Body of pancreas (tissue), 4 donors: ENCODE measurements at regions not wholly inside any gene's neighbourhood (a gene's known extent, or its start where the extent isn't known, plus 50 kb on each side); places are given as distances from the start of the nearest gene placed in this dataset.

Experiments used
- ATAC-seq: fragments of 150-250 bp; one replicate; pipeline ENCODE4 v1.9.1; 2016
- DNase-seq, 4 donors: peaks; one replicate each; pipeline ENCODE4 v3.0.0-alpha.2; 2019
- H3K27ac ChIP-seq, 4 donors: fragments of 200-600 bp; sonication (generic); 1 replicate in 3 of 4; 2 replicates in 1 of 4; pipeline versions ENCODE4 v1.5.1 to v1.6.1; 2016 to 2019; ENCODE audit warnings: mild to moderate bottlenecking in 1 of 4, mixed read lengths in 1 of 4, moderate library complexity in 1 of 4
- H3K27me3 ChIP-seq, 2 donors: fragments of 200-600 bp; sonication (generic); one replicate each; pipeline ENCODE4 v1.6.0; 2016; ENCODE audit warnings: mild to moderate bottlenecking in 1 of 2
- H3K36me3 ChIP-seq, 2 donors: fragments of 200-600 bp; sonication (generic); replicated peaks in 1 of 2; 2 replicates each; pipeline ENCODE4 v1.5.1; 2016; ENCODE audit warnings: low read depth in 2 of 2; ENCODE audit not compliant: insufficient read depth in 1 of 2
- H3K4me1 ChIP-seq: fragments of 200-600 bp; sonication (generic); one replicate; pipeline ENCODE4 v1.6.0; 2016
- H3K4me3 ChIP-seq, 2 donors: fragments of 200-600 bp; sonication (generic); 1 replicate in 1 of 2; 2 replicates in 1 of 2; pipeline ENCODE4 v1.5.1; 2016 to 2019
- H3K9me3 ChIP-seq, 3 donors: fragments of 200-600 bp; sonication (generic); 1 replicate in 2 of 3; 2 replicates in 1 of 3; pipeline ENCODE4 v1.5.1; 2016
- POLR2A ChIP-seq, 3 donors: fragments of 450-650 bp; IDR thresholded peaks; one replicate each; pipeline ENCODE4 v1.6.1; 2016; ENCODE audit warnings: antibody characterized with exemption in 3 of 3, mild to moderate bottlenecking in 2 of 3
- WGBS, 2 donors: methylation state at CpG; one replicate each; pipeline ENCODE4 v1.1.5; 2017; 5-methylcytosine and 5-hydroxymethylcytosine counted together
- intact Hi-C: fragments of 100-400 bp; cut with DNase I; formaldehyde crosslinking; loops from one replicate; pipeline ENCODE4 v1.15.1; 2023
- TF ChIP-seq, protein P1 (sequence below), 7 experiments: fragments of 450-650 bp in 4 of 7; fragments of 200-600 bp in 3 of 7; sonication (generic) in 3 of 7; IDR thresholded peaks; one replicate each; pipeline ENCODE4 v1.5.1; 2016 to 2019; ENCODE audit warnings: antibody characterized with exemption in 7 of 7

DNA sequence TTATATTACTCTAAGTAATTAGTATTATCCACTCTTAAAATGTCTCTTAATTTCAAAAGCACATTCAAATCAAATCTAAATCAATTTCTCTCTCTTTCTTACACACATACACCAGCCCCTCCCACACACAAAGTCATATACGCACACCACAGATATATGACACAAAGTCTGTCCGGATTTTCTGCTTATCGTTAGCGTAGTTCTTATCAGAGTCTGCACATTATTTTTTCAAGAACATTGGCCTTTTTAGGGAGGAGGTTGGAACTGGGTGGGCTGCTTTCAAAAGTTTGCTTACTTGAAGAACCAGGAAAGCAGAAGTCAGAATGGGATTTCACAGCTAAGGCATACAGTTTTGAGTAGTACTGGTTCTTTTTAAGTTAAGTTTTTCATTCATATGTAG is 387.6 kb upstream of the CHRM2 start:
- Histone ChIP-seq H3K27ac (no peak overlapping the region), H3K36me3 (no peaks in the 10 kb centered on the region), H3K4me1 (no peaks in the 10 kb centered on the region), H3K27me3 (no peaks in the 10 kb centered on the region), H3K4me3 (no peak overlapping the region), H3K9me3 (no peaks in the 10 kb centered on the region)
- DNase-seq (no peak), ATAC-seq (no peak)
- intact Hi-C loops, result no loop called here
- 40 to 50% methylated on average over 4 of the region's 4 CpGs for WGBS, 2 donors
- no peak for TF ChIP-seq POLR2A (IDR thresholded peaks at IDR 0.05)
- TF ChIP-seq, protein P1, sequence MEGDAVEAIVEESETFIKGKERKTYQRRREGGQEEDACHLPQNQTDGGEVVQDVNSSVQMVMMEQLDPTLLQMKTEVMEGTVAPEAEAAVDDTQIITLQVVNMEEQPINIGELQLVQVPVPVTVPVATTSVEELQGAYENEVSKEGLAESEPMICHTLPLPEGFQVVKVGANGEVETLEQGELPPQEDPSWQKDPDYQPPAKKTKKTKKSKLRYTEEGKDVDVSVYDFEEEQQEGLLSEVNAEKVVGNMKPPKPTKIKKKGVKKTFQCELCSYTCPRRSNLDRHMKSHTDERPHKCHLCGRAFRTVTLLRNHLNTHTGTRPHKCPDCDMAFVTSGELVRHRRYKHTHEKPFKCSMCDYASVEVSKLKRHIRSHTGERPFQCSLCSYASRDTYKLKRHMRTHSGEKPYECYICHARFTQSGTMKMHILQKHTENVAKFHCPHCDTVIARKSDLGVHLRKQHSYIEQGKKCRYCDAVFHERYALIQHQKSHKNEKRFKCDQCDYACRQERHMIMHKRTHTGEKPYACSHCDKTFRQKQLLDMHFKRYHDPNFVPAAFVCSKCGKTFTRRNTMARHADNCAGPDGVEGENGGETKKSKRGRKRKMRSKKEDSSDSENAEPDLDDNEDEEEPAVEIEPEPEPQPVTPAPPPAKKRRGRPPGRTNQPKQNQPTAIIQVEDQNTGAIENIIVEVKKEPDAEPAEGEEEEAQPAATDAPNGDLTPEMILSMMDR (IDR thresholded peaks at IDR 0.05), result no peak

DNA sequence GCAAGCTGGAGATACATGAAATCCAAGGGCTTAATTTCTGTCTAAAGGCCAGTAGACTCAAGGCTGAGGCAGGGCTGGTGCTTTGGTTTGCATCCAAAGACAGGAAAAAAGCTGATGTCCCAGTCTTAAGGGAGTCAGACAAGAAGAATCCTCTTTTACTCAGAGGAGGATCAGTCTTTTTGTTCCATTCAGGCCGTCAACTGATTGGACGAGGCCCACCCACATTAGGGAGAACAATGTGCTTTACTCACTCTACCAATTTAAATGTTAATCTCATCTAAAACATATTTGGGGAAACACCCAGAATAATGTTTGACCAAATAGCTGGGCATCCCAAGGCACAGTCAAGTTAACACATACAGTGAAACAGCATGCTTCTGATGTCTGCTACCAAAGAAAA is 388.5 kb upstream of the CHRM2 start:
- H3K9me3 ChIP-seq, result no peaks in the 10 kb centered on the region
- WGBS, 2 donors, result 24 to 69% methylated on average over 2 of the region's 2 CpGs
- no peak overlapping the region for H3K4me3 ChIP-seq
- H3K4me1 ChIP-seq, result no peaks in the 10 kb centered on the region
- intact Hi-C loops, result no loop called here
- no peaks in the 10 kb centered on the region for H3K27me3 ChIP-seq
- ATAC-seq, result no peak
- DNase-seq, result no peak
- H3K27ac ChIP-seq, result no peak overlapping the region
- H3K36me3 ChIP-seq, result no peaks in the 10 kb centered on the region
- TF ChIP-seq, protein P1 (IDR thresholded peaks at IDR 0.05), result no peak
- no peak for TF ChIP-seq POLR2A (IDR thresholded peaks at IDR 0.05)

DNA sequence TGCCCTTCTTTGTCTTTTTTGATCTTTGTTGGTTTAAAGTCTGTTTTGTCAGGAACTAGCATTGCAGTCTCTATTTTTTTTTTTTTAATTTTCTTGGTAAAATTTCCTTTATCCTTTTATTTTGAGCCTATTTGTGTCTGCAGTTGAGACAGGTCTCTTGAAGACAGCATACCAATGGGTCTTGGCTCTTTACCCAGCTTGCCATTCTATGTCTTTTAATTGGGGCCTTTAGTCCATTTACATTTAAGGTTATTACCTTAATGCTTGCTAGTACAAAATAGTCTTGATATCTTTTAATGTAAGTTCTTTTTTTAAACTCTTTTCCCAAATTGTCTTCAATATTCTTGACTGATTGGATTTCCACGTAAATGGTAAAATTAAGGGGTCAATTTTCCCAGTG is 398.3 kb upstream of the CHRM2 start:
- H3K27me3 ChIP-seq, result no peaks in the 10 kb centered on the region
- no peaks in the 10 kb centered on the region for H3K9me3 ChIP-seq
- DNase-seq (no peak), ATAC-seq (no peak)
- TF ChIP-seq, protein P1 (IDR thresholded peaks at IDR 0.05), result no peak
- no peak for TF ChIP-seq POLR2A (IDR thresholded peaks at IDR 0.05)
- 67 to 71% methylated on average over 1 of the region's 1 CpG for WGBS, 2 donors
- no peaks in the 10 kb centered on the region for H3K4me1 ChIP-seq
- H3K36me3 ChIP-seq, result no peaks in the 10 kb centered on the region
- intact Hi-C loops, result no loop called here
- H3K27ac ChIP-seq, result no peak overlapping the region
- no peak overlapping the region for H3K4me3 ChIP-seq

DNA sequence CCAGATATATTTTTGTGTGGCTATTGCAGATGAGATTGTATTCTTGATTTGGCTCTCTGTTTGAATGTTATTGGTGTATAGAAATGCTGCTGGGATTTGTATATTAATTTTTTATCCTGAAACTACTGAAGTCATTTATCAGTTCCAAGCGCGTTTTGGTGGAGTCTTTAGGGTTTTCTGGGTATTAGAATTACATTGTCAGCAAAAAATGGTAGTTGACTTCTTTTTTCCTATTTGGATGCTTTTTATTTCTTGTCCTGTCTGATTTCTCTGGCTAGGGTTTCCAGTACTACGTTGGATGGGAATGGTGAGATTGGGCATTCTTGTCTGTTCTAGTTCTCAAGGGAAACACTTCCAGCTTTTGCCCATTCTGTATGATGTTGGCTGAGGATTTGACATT is 415.5 kb upstream of the CHRM2 start:
- intact Hi-C loops, result no loop called here
- no peaks in the 10 kb centered on the region for H3K4me1 ChIP-seq
- ATAC-seq (no peak), DNase-seq (no peak)
- H3K36me3 ChIP-seq, result no peaks in the 10 kb centered on the region
- TF ChIP-seq, protein P1 (IDR thresholded peaks at IDR 0.05), result no peak
- no peak for TF ChIP-seq POLR2A (IDR thresholded peaks at IDR 0.05)
- no peak overlapping the region for H3K27ac ChIP-seq
- no peaks in the 10 kb centered on the region for H3K27me3 ChIP-seq
- no peak overlapping the region for H3K4me3 ChIP-seq
- H3K9me3 ChIP-seq, result no peaks in the 10 kb centered on the region
- 68 to 87% methylated on average over 3 of the region's 3 CpGs for WGBS, 2 donors

DNA sequence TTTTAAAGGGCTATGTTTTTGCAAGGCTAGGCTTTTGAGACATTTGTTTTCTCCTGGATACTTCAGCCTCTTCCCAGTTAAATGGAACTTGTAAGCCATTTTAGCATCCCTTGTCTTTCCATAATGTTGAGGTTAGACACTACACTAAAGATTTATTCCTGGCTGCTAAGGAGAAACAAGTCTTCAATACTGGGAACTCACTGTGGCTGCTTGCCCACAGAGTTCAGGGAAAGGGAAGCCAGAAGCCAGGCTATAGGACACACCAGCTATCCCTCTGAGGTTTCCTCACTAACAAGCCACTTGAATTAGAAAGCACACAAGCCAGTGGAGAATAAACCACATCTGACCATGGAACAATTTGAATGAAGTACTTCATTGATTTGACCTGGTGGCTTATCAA is 421.7 kb upstream of the CHRM2 start:
- no peaks in the 10 kb centered on the region for H3K27me3 ChIP-seq
- no peaks in the 10 kb centered on the region for H3K4me1 ChIP-seq
- no peaks in the 10 kb centered on the region for H3K36me3 ChIP-seq
- intact Hi-C loops, result no loop called here
- no peak overlapping the region for H3K4me3 ChIP-seq
- TF ChIP-seq POLR2A (IDR thresholded peaks at IDR 0.05), result no peak
- TF ChIP-seq, protein P1 (IDR thresholded peaks at IDR 0.05), result no peak
- H3K9me3 ChIP-seq, result no peaks in the 10 kb centered on the region
- DNase-seq (no peak), ATAC-seq (no peak)
- H3K27ac ChIP-seq, result no peak overlapping the region
